ENCODE measurements at regions not wholly inside any gene's neighbourhood (a gene's known extent, or its start where the extent isn't known, plus 50 kb on each side); places are given as distances from the start of the nearest gene placed in this dataset.

GRCh38 chrX:109312757-109313156 lies 169.1 kb downstream of the GUCY2F start:
- DNase-seq (ENCODE audit: low read depth in 3 of 3): no peak

- no peak for DNase-seq (ENCODE audit: low read depth in 3 of 3)
Measured at GRCh38 chrX:109310031-109310430, 171.9 kb downstream of the GUCY2F start.

- DNase-seq (ENCODE audit: low read depth in 3 of 3): no peak
Measured at GRCh38 chrX:109301177-109301576, 180.7 kb downstream of the GUCY2F start.

- no peak for DNase-seq (ENCODE audit: low read depth in 3 of 3)
Measured at GRCh38 chrX:109300415-109300814, 181.5 kb downstream of the GUCY2F start.

GRCh38 chrX:109299091-109299490 lies 182.8 kb downstream of the GUCY2F start:
- no peak for DNase-seq (ENCODE audit: low read depth in 3 of 3)

- DNase-seq (ENCODE audit: low read depth in 3 of 3): no peak
Measured at GRCh38 chrX:109294097-109294814, 187.6 kb downstream of the GUCY2F start.

- DNase-seq (ENCODE audit: low read depth in 3 of 3): no peak
Measured at GRCh38 chrX:109283870-109284269, 198.0 kb downstream of the GUCY2F start.

- no peak for DNase-seq (ENCODE audit: low read depth in 3 of 3)
Measured at GRCh38 chrX:109281483-109282275, 200.2 kb downstream of the GUCY2F start.

GRCh38 chrX:109274806-109275205 lies 207.1 kb downstream of the GUCY2F start:
- DNase-seq (ENCODE audit: low read depth in 3 of 3): no peak

- no peak for DNase-seq (ENCODE audit: low read depth in 3 of 3)
Measured at GRCh38 chrX:109270580-109271484, 211.1 kb downstream of the GUCY2F start.

- no peak for DNase-seq (ENCODE audit: low read depth in 3 of 3)
Measured at GRCh38 chrX:109268340-109268739, 213.5 kb downstream of the GUCY2F start.

- DNase-seq (ENCODE audit: low read depth in 3 of 3): no peak
Measured at GRCh38 chrX:109266034-109266433, 215.9 kb downstream of the GUCY2F start.

- no peak for DNase-seq (ENCODE audit: low read depth in 3 of 3)
Measured at GRCh38 chrX:109264878-109265277, 217.0 kb downstream of the GUCY2F start.

GRCh38 chrX:109261279-109261678 lies 220.6 kb downstream of the GUCY2F start:
- DNase-seq (ENCODE audit: low read depth in 3 of 3): no peak

- DNase-seq (ENCODE audit: low read depth in 3 of 3): no peak
Measured at GRCh38 chrX:109252789-109253188, 229.1 kb downstream of the GUCY2F start.

- DNase-seq (ENCODE audit: low read depth in 3 of 3): no peak
Measured at GRCh38 chrX:109218761-109219160, 263.1 kb downstream of the GUCY2F start.

GRCh38 chrX:109199726-109200125 lies 282.2 kb downstream of the GUCY2F start:
- no peak for DNase-seq (ENCODE audit: low read depth in 3 of 3)

GRCh38 chrX:109190542-109190941 lies 291.3 kb downstream of the GUCY2F start:
- DNase-seq (ENCODE audit: low read depth in 3 of 3): no peak

GRCh38 chrX:109187473-109188168 lies 294.3 kb downstream of the GUCY2F start:
- DNase-seq (ENCODE audit: low read depth in 3 of 3): no peak

GRCh38 chrX:109186939-109187338 lies 294.9 kb downstream of the GUCY2F start:
- DNase-seq (ENCODE audit: low read depth in 3 of 3): no peak

- DNase-seq (ENCODE audit: low read depth in 3 of 3): no peak
Measured at GRCh38 chrX:109184506-109185139, 297.3 kb downstream of the GUCY2F start.

Measured in stimulated activated CD4-positive, alpha-beta T cell treated with anti-CD3 and anti-CD28 coated beads, TNF-alpha, amount 100 ng/mL, for 4 hours (primary cell).